Anterior cingulate cortex (tissue), 58 donors: ENCODE measurements at regions not wholly inside any gene's neighbourhood (a gene's known extent, or its start where the extent isn't known, plus 50 kb on each side); places are given as distances from the start of the nearest gene placed in this dataset.

ENCODE experiments used
- DNase-seq, 58 donors: peaks; one replicate each; lab custom pipeline; 2025; lab: John Stamatoyannopoulos, UW

DNA sequence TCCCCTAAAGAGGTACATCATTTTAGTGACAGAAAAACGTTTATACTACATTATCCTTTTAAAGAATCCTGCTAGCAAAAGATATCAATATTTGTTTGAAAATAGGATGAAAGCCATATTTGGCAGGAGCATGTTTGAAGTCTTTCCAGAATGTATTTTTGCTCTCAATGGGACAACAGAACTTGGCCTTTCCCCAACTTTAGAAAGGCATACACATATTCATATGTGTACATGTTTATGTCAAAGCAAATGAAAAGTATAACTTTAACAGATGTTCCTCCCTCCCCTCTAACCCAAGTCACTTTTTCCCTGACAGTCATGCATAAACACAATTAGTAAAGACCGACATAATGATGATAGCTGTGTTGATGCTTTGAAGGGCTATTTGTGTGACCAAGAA, 427.8 kb upstream of the CDH6 start:
- no peak for DNase-seq

GRCh38 chr5:30765227-30765626, 428.3 kb upstream of the CDH6 start:
- DNase-seq = no peak

DNA sequence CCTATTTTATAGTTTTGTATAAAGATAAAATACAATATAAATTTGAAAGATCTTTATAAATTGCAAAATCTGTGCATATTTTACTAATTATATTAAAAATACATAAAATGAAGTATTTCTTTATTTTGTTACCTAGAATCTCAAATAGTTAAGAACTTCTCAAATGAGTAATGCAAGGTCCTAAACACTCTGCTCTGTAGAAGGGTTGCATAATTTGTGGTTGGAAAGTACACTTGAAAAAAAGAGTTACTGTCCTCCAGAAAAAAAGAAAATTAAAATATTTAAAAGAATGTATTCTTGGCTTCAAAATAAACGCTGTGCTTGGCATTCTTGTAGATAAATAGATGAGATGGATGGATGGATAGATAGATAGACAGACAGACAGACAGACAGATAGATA, 428.8 kb upstream of the CDH6 start:
- DNase-seq = no peak

GRCh38 chr5:30759731-30760130, 433.8 kb upstream of the CDH6 start:
- DNase-seq = no peak

- DNase-seq = no peak
Observed at GRCh38 chr5:30752015-30752414, 441.5 kb upstream of the CDH6 start.

DNA sequence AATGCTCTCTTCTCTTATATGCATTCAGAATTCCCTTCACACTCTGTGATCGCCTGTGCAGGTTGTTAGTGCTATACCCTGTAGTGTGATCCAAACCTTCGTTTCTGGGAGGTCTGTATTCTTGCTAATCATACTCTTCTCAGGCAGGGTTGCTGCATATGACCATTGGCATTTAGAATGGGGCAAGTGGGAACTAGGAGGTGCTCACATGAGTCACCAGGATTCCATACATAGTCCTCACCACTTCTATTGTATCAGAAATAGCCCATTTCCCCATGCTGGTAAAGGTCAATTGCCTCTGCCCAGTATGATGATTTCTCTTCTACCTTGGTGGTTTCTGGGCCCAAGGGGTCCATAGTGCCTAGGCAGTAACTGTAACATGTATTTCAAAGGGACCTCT, 443.5 kb upstream of the CDH6 start:
- no peak for DNase-seq

DNA sequence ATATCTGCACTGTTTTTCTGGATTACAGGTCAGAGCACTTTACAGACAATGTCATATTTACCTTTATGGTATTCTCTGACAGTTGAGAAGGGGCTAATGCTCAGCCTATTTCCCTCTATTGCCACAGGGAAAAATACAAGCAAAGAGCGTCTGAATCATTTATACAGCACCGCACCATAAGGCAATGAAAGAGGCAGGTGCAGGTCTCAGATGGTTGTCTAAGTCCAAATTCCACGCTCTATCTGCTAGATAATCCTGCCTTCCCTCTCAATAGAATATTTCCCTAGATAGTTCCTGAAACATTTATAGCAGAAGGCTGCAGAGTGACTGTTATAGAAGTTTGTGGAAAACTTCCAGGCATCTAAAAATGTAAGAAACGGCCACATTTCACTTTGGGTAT, 446.1 kb upstream of the CDH6 start:
- DNase-seq = no peak

GRCh38 chr5:30736669-30737068, 456.8 kb upstream of the CDH6 start:
- DNase-seq = peak in 1 of 58 donors; percentile 12

DNA sequence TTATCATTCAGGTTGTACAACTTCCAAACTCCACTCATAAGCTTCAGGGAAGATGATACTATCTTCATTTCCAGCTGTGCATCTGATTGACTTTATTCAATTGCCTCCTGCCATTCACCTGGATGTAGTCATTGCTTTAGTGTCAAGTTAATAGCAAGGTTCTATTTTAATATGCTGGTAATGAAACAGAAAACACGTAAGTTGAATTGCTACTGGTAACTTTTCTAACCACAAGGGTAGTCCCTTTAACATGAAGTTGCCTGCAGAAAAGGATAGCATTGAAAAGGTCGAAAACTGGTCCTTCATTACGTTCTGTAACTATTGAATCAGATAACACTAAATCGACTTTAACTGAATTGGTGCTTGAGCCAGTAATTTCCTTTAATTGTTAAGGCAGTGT, 459.4 kb upstream of the CDH6 start:
- DNase-seq = no peak

DNA sequence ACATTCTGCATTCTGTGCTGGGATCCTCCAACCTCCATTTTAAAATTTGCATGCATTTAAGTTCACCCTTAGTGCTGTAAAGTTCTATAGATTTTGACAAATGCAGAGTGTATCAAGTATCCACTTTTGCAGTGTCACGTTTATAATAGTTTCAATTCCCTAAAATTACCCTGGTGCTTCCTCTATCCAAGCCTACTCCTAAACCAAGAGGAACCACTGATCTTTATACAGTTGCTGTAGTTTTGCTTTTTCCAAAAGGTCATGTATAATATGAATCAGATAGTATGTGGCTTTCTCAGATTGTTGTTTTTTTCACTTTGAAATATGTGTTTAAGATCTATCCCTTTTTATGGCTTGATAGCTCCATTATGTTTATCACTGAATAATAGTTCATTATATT, 468.4 kb upstream of the CDH6 start:
- no peak for DNase-seq

DNA sequence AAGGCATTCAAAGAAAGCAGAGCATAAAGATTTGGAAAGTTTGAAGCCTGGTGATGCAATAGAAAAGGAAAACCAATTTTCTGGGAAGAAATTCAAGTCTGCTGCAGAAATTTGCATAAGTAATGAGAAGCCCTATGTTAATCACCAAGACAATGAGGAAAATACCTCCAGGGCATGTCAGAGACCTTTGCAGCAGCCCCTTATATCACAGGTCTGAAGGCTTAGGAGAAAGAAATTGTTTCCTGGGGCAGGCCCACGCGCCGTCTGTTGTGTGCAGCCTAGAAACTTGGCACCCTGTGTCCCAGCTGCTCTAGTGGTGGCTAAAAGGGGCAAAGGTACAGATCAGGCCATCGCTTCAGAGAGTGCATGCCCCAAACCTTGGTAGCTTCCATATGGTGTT, 495.3 kb upstream of the CDH6 start:
- DNase-seq = no peak

GRCh38 chr5:30693326-30693725, 500.2 kb upstream of the CDH6 start:
- DNase-seq = no peak

DNA sequence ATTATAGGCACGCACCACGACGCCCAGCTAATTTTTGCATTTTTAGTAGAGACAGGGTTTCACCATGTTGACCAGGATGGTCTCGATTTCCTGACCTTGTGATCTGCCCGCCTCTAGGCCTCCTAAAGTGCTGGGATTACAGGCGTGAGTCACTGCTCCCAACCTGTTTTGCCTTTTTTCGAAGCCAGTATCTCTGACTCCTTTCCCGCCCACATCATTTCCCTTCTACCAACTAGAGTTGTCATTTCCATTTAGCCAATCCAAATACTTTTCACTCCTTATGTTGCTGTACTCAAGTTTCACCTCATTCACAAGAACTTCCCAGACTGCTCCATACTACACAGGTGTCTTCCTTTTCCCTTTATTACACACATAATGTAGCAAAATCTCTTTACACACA, 502.6 kb upstream of the CDH6 start:
- no peak for DNase-seq

- no peak for DNase-seq
Observed at GRCh38 chr5:30687461-30687860, 506.0 kb upstream of the CDH6 start.

GRCh38 chr5:30686530-30686929, 507.0 kb upstream of the CDH6 start:
- DNase-seq = no peak

GRCh38 chr5:30676223-30676840, 517.2 kb upstream of the CDH6 start:
- DNase-seq = no peak

DNA sequence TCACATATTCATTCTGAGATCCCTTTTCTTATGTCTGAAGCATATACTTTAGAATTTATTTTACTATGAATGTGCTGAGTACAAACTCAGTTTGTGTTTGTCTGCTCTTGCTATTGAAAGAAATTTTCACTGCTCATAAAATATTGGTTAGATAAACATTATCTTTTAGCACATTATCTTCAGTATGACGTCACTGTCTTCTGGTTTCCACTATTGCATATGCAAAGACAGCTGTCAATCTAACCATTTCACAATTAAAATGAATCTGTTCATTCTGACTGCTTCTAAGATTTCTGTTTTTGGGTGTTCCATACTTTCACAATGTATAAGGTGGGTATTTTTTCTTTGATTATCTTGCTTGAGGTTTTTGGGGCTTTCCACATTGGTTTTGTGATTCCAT, 526.2 kb upstream of the CDH6 start:
- DNase-seq = no peak

GRCh38 chr5:30663536-30663935, 530.0 kb upstream of the CDH6 start:
- no peak for DNase-seq

- DNase-seq = no peak
Observed at GRCh38 chr5:30662373-30662772, 531.1 kb upstream of the CDH6 start.

DNA sequence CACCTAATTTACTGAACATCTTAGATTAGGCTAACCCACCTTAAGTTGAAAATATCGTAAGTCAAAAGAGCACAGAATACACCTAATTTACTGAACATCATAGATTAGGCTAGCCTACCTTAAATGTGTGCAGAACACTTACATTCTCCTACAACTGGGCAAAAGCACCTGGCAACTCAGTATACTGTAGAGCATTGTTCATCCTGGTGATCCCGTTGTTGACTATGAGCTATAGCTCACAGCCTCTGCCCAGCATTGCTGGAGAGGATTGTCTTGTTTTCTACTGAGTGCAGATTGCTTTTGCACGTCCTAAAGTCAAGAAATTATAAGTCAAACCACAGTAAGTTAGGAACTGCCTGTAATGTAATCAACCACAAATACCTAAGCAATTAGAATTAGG, 531.8 kb upstream of the CDH6 start:
- DNase-seq = no peak

- no peak for DNase-seq
Observed at GRCh38 chr5:30659417-30659816, 534.1 kb upstream of the CDH6 start.

DNA sequence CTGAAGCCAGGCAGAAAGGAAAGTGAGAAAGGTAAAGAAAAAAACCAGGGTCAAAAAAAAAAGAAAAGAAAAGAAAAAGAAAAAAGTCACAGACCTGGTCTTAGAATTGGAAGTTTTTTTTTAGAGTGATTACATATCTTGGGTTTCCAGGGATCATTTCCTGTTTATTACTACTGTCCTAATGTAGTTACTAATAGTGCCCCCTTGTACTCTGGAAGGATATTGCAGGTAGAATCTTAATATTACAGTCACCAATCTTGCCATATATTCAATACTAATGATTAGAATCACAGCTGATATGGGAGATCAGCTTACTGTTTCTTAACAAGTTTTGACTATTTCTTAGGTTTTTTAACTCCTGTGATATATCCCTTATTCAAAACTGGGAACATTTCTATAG, 543.2 kb upstream of the CDH6 start:
- no peak for DNase-seq

GRCh38 chr5:30638899-30639298, 554.6 kb upstream of the CDH6 start:
- DNase-seq = no peak
